KMS-11 (cell line): ENCODE measurements at regions not wholly inside any gene's neighbourhood (a gene's known extent, or its start where the extent isn't known, plus 50 kb on each side); places are given as distances from the start of the nearest gene placed in this dataset.
"Not testable (repeated sequence)": the region's sequence is repeated elsewhere in the genome, so short reads cannot be mapped to it uniquely, and the experiment has no call there.

Experiments used
- H2AFZ ChIP-seq: fragments of 200-600 bp; sonication (generic); 2 replicates; pipeline ENCODE4 v1.6.1; 2016; ENCODE audit warnings: antibody characterized with exemption, mixed run types, low read depth
- H3K27ac ChIP-seq: fragments of 200-600 bp; sonication (generic); 2 replicates; pipeline ENCODE4 v1.6.1; 2016; ENCODE audit warnings: mild to moderate bottlenecking, mixed run types
- H3K27me3 ChIP-seq: fragments of 200-600 bp; sonication (generic); 2 replicates; pipeline ENCODE4 v1.6.1; 2017; ENCODE audit warnings: mild to moderate bottlenecking, low read depth, mixed run types, moderate library complexity; ENCODE audit not compliant: insufficient read depth
- H3K36me3 ChIP-seq: fragments of 200-600 bp; sonication (generic); 2 replicates; pipeline ENCODE4 v1.6.1; 2017; ENCODE audit warnings: mild to moderate bottlenecking, mixed run types; ENCODE audit not compliant: insufficient read depth
- H3K4me1 ChIP-seq: fragments of 200-600 bp; sonication (generic); 2 replicates; pipeline ENCODE4 v1.6.1; 2016; ENCODE audit warnings: mild to moderate bottlenecking, low read depth, mixed run types; ENCODE audit not compliant: poor library complexity, severe bottlenecking
- H3K4me2 ChIP-seq: fragments of 200-600 bp; sonication (generic); 2 replicates; pipeline ENCODE4 v1.7.0; 2016; ENCODE audit warnings: mild to moderate bottlenecking, mixed run types
- H3K4me3 ChIP-seq: fragments of 200-600 bp; sonication (generic); IDR thresholded peaks from 2 replicates; pipeline ENCODE4 v1.6.1; 2017; ENCODE audit warnings: low read depth, low read length, mixed read lengths; ENCODE audit not compliant: insufficient read depth
- H3K79me2 ChIP-seq: fragments of 200-600 bp; sonication (generic); 2 replicates; pipeline ENCODE4 v1.6.1; 2016; ENCODE audit warnings: low read depth, mixed run types; ENCODE audit not compliant: insufficient read depth
- H3K9ac ChIP-seq: fragments of 200-600 bp; sonication (generic); 2 replicates; pipeline ENCODE4 v1.6.1; 2016; ENCODE audit warnings: mild to moderate bottlenecking, mixed run types
- H4K20me1 ChIP-seq: fragments of 200-600 bp; sonication (generic); 2 replicates; pipeline ENCODE4 v1.6.1; 2016; ENCODE audit warnings: mild to moderate bottlenecking, mixed run types; ENCODE audit not compliant: insufficient read depth
- TF ChIP-seq, protein P1 (sequence below): fragments of 200-600 bp; sonication (generic); conservative IDR thresholded peaks from 2 replicates; pipeline ENCODE4 v1.6.1; 2017; ENCODE audit warnings: low read depth, mild to moderate bottlenecking, antibody characterized with exemption, low read length, moderate library complexity, mixed read lengths

GRCh38 chr20:22966787-22967464 is 68.2 kb upstream of the SSTR4 start:
- Histone ChIP-seq H3K4me2 (no peak overlapping the region), H2AFZ (no peak overlapping the region), H4K20me1 (no peaks in the 10 kb centered on the region), H3K4me3 (no peak overlapping the region), H3K79me2 (no peaks in the 10 kb centered on the region), H3K9ac (no peak overlapping the region), H3K27ac (no peak overlapping the region), H3K36me3 (no peaks in the 10 kb centered on the region), H3K27me3 (no peaks in the 10 kb centered on the region), H3K4me1 (no peaks in the 10 kb centered on the region)
- TF ChIP-seq, protein P1, sequence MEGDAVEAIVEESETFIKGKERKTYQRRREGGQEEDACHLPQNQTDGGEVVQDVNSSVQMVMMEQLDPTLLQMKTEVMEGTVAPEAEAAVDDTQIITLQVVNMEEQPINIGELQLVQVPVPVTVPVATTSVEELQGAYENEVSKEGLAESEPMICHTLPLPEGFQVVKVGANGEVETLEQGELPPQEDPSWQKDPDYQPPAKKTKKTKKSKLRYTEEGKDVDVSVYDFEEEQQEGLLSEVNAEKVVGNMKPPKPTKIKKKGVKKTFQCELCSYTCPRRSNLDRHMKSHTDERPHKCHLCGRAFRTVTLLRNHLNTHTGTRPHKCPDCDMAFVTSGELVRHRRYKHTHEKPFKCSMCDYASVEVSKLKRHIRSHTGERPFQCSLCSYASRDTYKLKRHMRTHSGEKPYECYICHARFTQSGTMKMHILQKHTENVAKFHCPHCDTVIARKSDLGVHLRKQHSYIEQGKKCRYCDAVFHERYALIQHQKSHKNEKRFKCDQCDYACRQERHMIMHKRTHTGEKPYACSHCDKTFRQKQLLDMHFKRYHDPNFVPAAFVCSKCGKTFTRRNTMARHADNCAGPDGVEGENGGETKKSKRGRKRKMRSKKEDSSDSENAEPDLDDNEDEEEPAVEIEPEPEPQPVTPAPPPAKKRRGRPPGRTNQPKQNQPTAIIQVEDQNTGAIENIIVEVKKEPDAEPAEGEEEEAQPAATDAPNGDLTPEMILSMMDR = no peak

GRCh38 chr20:22967706-22968105 is 67.4 kb upstream of the SSTR4 start:
- H3K9ac ChIP-seq, H4K20me1 ChIP-seq, H3K4me2 ChIP-seq, H3K79me2 ChIP-seq, H3K4me1 ChIP-seq, H3K27me3 ChIP-seq, H3K36me3 ChIP-seq, H3K27ac ChIP-seq, H3K4me3 ChIP-seq, H2AFZ ChIP-seq: not testable (repeated sequence)

GRCh38 chr20:22969031-22969430 is 66.1 kb upstream of the SSTR4 start:
- not testable (repeated sequence) for H3K4me1 ChIP-seq, H3K9ac ChIP-seq, H3K27ac ChIP-seq, H4K20me1 ChIP-seq, H3K27me3 ChIP-seq, H3K4me3 ChIP-seq, H3K79me2 ChIP-seq, H2AFZ ChIP-seq, H3K36me3 ChIP-seq, H3K4me2 ChIP-seq

GRCh38 chr20:22971077-22971476 is 64.0 kb upstream of the SSTR4 start:
- not testable (repeated sequence) for H3K79me2 ChIP-seq, H3K27me3 ChIP-seq, H3K9ac ChIP-seq, H2AFZ ChIP-seq, H3K4me1 ChIP-seq, H4K20me1 ChIP-seq, H3K36me3 ChIP-seq, H3K4me3 ChIP-seq, H3K27ac ChIP-seq, H3K4me2 ChIP-seq

GRCh38 chr20:22974354-22974753 is 60.8 kb upstream of the SSTR4 start:
- Histone ChIP-seq H3K9ac (no peak overlapping the region), H3K79me2 (no peaks in the 10 kb centered on the region), H3K27ac (no peak overlapping the region), H3K27me3 (no peaks in the 10 kb centered on the region), H4K20me1 (no peaks in the 10 kb centered on the region), H3K4me1 (no peaks in the 10 kb centered on the region), H3K4me3 (no peak overlapping the region), H3K4me2 (no peak overlapping the region), H2AFZ (no peak overlapping the region), H3K36me3 (no peaks in the 10 kb centered on the region)
- TF ChIP-seq, protein P1 = no peak

DNA sequence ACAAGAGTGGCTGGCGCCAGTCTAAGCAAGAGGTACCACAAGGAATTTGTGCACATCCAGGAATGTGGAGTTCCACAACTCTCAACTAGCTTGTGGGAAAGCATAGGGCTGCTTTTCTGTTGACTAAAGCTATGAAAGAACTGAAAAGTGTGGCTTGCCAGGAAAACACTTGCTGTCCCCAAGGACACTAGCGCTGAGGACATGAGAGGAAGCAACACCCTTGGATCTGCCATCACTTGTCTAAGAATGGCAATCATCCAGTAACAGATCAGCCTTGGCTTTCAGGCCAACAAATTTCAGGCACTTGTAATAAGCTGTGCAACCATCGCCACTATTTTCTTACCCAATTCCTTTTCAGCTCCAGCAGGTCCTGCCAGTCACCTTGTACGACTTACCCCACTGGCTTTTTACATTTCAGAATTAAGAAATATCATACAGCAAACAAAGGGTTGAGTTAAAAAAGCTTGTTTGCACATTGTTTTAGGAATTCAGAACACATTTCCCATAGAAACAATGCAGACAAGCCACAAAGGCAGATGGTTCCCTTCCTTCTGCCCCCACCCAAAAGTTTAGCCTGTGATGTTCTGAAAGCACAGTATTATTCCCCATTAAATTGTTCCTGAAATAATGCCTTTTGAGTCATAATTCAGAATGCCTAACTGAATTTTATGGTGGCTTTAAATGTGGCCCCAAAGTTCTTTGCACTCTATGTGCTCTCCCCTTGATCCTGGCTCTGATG is 57.9 kb upstream of the SSTR4 start:
- no peak overlapping the region for H2AFZ ChIP-seq
- no peaks in the 10 kb centered on the region for H3K27me3 ChIP-seq
- H3K4me1 ChIP-seq = no peaks in the 10 kb centered on the region
- no peak overlapping the region for H3K4me2 ChIP-seq
- no peak overlapping the region for H3K9ac ChIP-seq
- no peaks in the 10 kb centered on the region for H3K36me3 ChIP-seq
- H3K79me2 ChIP-seq = no peaks in the 10 kb centered on the region
- H4K20me1 ChIP-seq = no peaks in the 10 kb centered on the region
- no peak overlapping the region for H3K27ac ChIP-seq
- H3K4me3 ChIP-seq = no peak overlapping the region
- TF ChIP-seq, protein P1 = no peak
